Esophagus muscularis mucosa (tissue), 4 donors: ENCODE measurements at regions not wholly inside any gene's neighbourhood (a gene's known extent, or its start where the extent isn't known, plus 50 kb on each side); places are given as distances from the start of the nearest gene placed in this dataset.

ENCODE experiments used
- DNase-seq: peaks from one replicate; pipeline ENCODE4 v3.0.0-alpha.2; 2017; ENCODE audit errors: extremely low spot score
- H3K27ac ChIP-seq, 4 donors: fragments of 200-600 bp; sonication (generic); replicated peaks in 1 of 4; 1 replicate in 3 of 4; 2 replicates in 1 of 4; pipeline ENCODE4 v1.5.1; 2016 to 2019; ENCODE audit warnings: mild to moderate bottlenecking in 1 of 4
- H3K27me3 ChIP-seq, 4 donors: fragments of 200-600 bp; sonication (generic); one replicate each; pipeline versions ENCODE4 v1.5.1 to v1.6.0; 2016 to 2019
- H3K36me3 ChIP-seq, 4 donors: fragments of 200-600 bp; sonication (generic); one replicate each; pipeline ENCODE4 v1.5.1; 2016 to 2019
- H3K4me1 ChIP-seq, 4 donors: fragments of 200-600 bp; sonication (generic); one replicate each; pipeline ENCODE4 v1.5.1; 2016 to 2019
- H3K4me3 ChIP-seq, 4 donors: fragments of 200-600 bp; sonication (generic); 1 replicate in 2 of 4; 2 replicates in 2 of 4; pipeline ENCODE4 v1.5.1; 2016 to 2019; ENCODE audit warnings: mild to moderate bottlenecking in 4 of 4, moderate library complexity in 1 of 4
- H3K9me3 ChIP-seq, 4 donors: fragments of 200-600 bp; sonication (generic); 1 replicate in 3 of 4; 2 replicates in 1 of 4; pipeline ENCODE4 v1.5.1; 2016 to 2019
- CTCF ChIP-seq, 3 experiments: fragments of 200-600 bp in 2 of 3; fragments of 450-650 bp in 1 of 3; sonication (generic) in 2 of 3; IDR thresholded peaks; one replicate each; pipeline ENCODE4 v1.5.1; 2017 to 2019; ENCODE audit warnings: antibody characterized with exemption in 3 of 3, mild to moderate bottlenecking in 2 of 3, moderate library complexity in 1 of 3
- EP300 ChIP-seq: sonication (generic); formaldehyde crosslinking; IDR thresholded peaks from one replicate; pipeline ENCODE4 v1.6.1; 2017; ENCODE audit warnings: antibody characterized with exemption
- POLR2A ChIP-seq: fragments of 450-650 bp; IDR thresholded peaks from one replicate; pipeline ENCODE4 v1.6.1; 2017; ENCODE audit warnings: antibody characterized with exemption, moderate library complexity, mild to moderate bottlenecking, low read depth
- POLR2AphosphoS5 ChIP-seq, 2 donors: sonication (generic); formaldehyde crosslinking; IDR thresholded peaks; one replicate each; pipeline ENCODE4 v1.6.1; 2017; ENCODE audit warnings: antibody characterized with exemption in 2 of 2
- WGBS: methylation state at CpG from one replicate; pipeline ENCODE4 v1.1.5; 2018; 5-methylcytosine and 5-hydroxymethylcytosine counted together
- intact Hi-C: fragments of 100-400 bp; cut with DNase I; formaldehyde crosslinking; loops from one replicate; pipeline ENCODE4 v1.15.1; 2023

- intact Hi-C loops: no loop called here
- no peak overlapping the region for H3K4me3 ChIP-seq
- WGBS: 86% methylated on average over 9 of the region's 9 CpGs
- H3K4me1 ChIP-seq: peaks cover 3 to 12% (median 8%) of the 10 kb centered on the region in 4 donors
- TF ChIP-seq EP300 (no peak), CTCF (IDR thresholded peaks at IDR 0.05) (no peak), POLR2AphosphoS5 (IDR thresholded peaks at IDR 0.05) (no peak), POLR2A (no peak)
- H3K9me3 ChIP-seq: no peaks in the 10 kb centered on the region
- H3K27me3 ChIP-seq: no peaks in the 10 kb centered on the region
- H3K27ac ChIP-seq: no peak overlapping the region
- peaks cover under 1 to 24% (median 8%) of the 10 kb centered on the region in 4 donors for H3K36me3 ChIP-seq
- DNase-seq: no peak
Measured at GRCh38 chr17:21528031-21528695, 152.0 kb downstream of the KCNJ12 start.

GRCh38 chr17:21530311-21530710 is 154.2 kb downstream of the KCNJ12 start:
- no peaks in the 10 kb centered on the region for H3K9me3 ChIP-seq
- WGBS: 73% methylated on average over 5 of the region's 5 CpGs
- no peaks in the 10 kb centered on the region for H3K27me3 ChIP-seq
- H3K36me3 ChIP-seq: peaks cover 22 to 46% (median 29%) of the 10 kb centered on the region in 4 donors
- no peak for TF ChIP-seq CTCF (IDR thresholded peaks at IDR 0.05)
- no peak for TF ChIP-seq POLR2AphosphoS5 (IDR thresholded peaks at IDR 0.05)
- TF ChIP-seq EP300: no peak
- no peak for TF ChIP-seq POLR2A
- H3K4me3 ChIP-seq: no peak overlapping the region
- intact Hi-C loops: no loop called here
- peaks cover 0 to 4% (median 0%) of the 10 kb centered on the region in 4 donors for H3K4me1 ChIP-seq
- peak; percentile 42 for DNase-seq
- no peak overlapping the region for H3K27ac ChIP-seq

- peaks cover 0 to 4% (median 0%) of the 10 kb centered on the region in 4 donors for H3K4me1 ChIP-seq
- no peak overlapping the region for H3K27ac ChIP-seq
- intact Hi-C loops: no loop called here
- 95% methylated on average over 9 of the region's 9 CpGs for WGBS
- H3K27me3 ChIP-seq: no peaks in the 10 kb centered on the region
- H3K4me3 ChIP-seq: no peak overlapping the region
- H3K36me3 ChIP-seq: peaks cover 25 to 47% (median 29%) of the 10 kb centered on the region in 4 donors
- DNase-seq: no peak
- no peak for TF ChIP-seq CTCF (IDR thresholded peaks at IDR 0.05)
- TF ChIP-seq EP300: no peak
- no peak for TF ChIP-seq POLR2AphosphoS5 (IDR thresholded peaks at IDR 0.05)
- TF ChIP-seq POLR2A: no peak
- no peaks in the 10 kb centered on the region for H3K9me3 ChIP-seq
Measured at GRCh38 chr17:21530841-21531240, 154.7 kb downstream of the KCNJ12 start.

- intact Hi-C loops: no loop called here
- H3K27ac ChIP-seq: no peak overlapping the region
- H3K4me1 ChIP-seq: peaks cover 0 to 4% (median 0%) of the 10 kb centered on the region in 4 donors
- H3K27me3 ChIP-seq: no peaks in the 10 kb centered on the region
- H3K4me3 ChIP-seq: no peak overlapping the region
- WGBS: 71% methylated on average over 9 of the region's 9 CpGs
- H3K9me3 ChIP-seq: peaks cover 0 to 8% (median 5%) of the 10 kb centered on the region in 4 donors
- DNase-seq: peak; percentile 53
- peaks cover 25 to 47% (median 29%) of the 10 kb centered on the region in 4 donors for H3K36me3 ChIP-seq
- TF ChIP-seq EP300 (no peak), CTCF (IDR thresholded peaks at IDR 0.05) (no peak), POLR2A (no peak), POLR2AphosphoS5 (IDR thresholded peaks at IDR 0.05) (no peak)
Measured at GRCh38 chr17:21532763-21533385, 156.7 kb downstream of the KCNJ12 start.
